GM10266 (cell line): ENCODE measurements at regions not wholly inside any gene's neighbourhood (a gene's known extent, or its start where the extent isn't known, plus 50 kb on each side); places are given as distances from the start of the nearest gene placed in this dataset.
"Not testable (repeated sequence)": the region's sequence is repeated elsewhere in the genome, so short reads cannot be mapped to it uniquely, and the experiment has no call there.

Source experiments
- DNase-seq: peaks from one replicate; pipeline ENCODE4 v3.0.0; 2012; ENCODE audit errors: extremely low spot score
- TF ChIP-seq, protein P1 (sequence below): IDR thresholded peaks from 2 replicates; pipeline ENCODE4 v1.5.1; 2012; ENCODE audit warnings: mild to moderate bottlenecking, low read depth; ENCODE audit not compliant: control insufficient read depth, insufficient read depth; ENCODE audit errors: missing control alignments

- peak; percentile 45 for DNase-seq
- TF ChIP-seq, protein P1, sequence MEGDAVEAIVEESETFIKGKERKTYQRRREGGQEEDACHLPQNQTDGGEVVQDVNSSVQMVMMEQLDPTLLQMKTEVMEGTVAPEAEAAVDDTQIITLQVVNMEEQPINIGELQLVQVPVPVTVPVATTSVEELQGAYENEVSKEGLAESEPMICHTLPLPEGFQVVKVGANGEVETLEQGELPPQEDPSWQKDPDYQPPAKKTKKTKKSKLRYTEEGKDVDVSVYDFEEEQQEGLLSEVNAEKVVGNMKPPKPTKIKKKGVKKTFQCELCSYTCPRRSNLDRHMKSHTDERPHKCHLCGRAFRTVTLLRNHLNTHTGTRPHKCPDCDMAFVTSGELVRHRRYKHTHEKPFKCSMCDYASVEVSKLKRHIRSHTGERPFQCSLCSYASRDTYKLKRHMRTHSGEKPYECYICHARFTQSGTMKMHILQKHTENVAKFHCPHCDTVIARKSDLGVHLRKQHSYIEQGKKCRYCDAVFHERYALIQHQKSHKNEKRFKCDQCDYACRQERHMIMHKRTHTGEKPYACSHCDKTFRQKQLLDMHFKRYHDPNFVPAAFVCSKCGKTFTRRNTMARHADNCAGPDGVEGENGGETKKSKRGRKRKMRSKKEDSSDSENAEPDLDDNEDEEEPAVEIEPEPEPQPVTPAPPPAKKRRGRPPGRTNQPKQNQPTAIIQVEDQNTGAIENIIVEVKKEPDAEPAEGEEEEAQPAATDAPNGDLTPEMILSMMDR, result no peak
Observed at GRCh38 chr6:134636186-134636799, 313.6 kb downstream of the ALDH8A1 start.

- DNase-seq, result no peak
- TF ChIP-seq, protein P1, result no peak
Observed at GRCh38 chr6:134634966-134635365, 314.9 kb downstream of the ALDH8A1 start.

DNA sequence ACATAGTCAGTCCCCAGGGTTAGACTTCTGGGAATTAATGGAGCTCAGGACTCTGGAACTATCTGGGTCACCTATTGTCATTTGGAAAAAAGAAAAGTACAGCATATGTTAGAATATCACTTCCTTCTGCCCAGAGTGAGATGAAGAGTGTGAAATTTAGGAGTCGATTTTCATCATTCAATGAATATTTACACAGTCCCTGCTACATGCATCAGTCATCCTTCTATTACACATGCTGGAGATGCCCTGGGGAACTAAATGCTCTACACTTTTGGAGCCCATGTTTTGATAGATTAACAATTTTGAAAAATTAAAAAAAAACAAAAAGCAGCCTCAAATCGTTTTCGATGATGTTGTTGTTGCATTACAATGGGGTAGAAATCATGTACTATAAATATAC lies 315.4 kb downstream of the ALDH8A1 start:
- TF ChIP-seq, protein P1, result no peak
- DNase-seq, result no peak

DNA sequence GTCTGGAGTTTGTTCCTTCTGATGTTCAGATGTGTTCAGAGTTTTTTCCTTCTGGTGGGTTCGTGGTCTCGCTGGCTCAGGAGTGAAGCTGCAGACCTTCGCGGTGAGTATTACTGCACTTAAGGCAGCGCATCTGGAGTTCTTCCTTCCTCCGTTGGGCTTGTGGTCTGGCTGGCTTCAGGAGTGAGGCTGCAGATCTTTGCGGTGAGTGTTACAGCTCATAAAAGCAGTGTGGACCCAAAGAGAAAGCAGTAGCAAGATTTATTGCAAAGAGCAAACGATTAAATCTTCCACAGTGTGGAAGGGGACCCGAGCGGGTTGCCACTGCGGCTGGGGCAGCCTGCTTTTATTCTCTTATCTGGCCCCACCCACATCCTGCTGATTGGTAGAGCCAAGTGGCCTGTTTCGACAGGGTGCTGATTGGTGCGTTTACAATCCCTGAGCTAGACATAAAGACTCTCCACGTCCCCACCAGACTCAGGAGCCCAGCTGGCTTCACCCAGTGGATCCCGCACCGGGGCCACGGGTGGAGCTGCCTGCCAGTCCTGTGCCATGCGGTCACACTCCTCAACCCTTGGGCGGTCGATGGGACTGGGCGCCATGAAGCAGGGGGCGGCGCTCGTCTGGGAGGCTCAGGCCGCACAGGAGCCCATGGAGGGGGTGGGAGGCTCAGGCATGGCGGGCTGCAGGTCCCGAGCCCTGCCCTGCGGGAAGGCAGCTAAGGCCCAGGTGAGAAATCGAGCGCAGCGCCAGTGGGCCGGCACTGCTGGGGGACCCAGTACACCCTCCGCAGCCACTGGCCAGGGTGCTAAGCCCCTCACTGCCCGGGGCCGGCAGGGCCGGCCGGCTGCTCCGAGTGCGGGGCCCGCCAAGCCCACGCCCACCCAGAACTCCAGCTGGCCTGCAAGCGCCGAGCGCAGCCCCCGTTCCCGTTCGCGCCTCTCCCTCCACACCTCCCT lies 315.3 kb upstream of the SGK1 start:
- DNase-seq, result not testable (repeated sequence)

DNA sequence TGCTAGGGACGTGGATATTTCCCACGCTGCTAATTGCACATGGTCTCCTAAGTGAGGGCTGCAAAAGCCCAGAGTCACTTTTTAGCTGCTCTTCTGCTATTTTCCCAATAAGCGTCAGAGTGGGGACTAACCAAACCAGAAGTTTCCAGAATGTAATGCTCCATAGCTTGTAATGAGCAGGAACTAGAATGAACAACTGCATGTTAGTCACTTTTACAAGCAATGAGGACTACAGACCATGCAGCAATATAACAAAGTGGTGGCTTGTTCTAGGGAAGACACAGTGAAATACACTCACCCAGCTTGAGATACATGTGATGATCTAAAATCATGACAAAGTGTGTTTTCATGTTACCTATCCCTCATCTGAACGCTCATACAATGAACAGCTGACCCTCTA lies 314.1 kb upstream of the SGK1 start:
- DNase-seq, result no peak
- TF ChIP-seq, protein P1, result no peak

GRCh38 chr6:134631398-134631924 lies 313.5 kb upstream of the SGK1 start:
- DNase-seq, result no peak
- TF ChIP-seq, protein P1, result no peak

DNA sequence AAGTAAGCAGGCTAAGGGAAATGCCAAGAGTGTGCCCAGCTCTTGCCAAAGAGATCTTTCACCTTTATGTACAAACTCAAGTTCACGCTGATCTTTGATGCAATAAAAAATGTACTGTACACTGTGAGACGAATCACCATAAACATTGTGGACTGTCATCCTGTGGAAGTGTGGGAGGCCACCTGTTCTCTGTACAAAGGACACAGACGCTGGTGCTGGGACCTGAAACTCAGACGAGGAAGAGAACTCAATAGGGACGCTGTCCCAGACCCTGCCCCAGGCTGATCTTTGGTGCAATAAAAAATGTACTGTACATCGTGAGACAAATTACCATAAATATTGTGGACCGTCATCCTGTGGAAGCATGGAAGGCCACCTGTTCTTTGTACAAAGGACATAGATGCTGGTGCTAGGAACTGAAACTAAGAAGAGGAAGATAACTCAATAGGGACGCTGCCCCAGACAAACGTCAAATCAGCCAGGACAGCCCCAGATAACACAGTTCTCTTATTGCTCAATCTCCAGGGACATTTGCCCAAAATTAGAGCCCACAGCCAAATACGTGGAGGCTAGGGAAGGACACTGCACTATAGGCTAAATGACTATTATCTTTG lies 312.7 kb upstream of the SGK1 start:
- no peak for DNase-seq
- TF ChIP-seq, protein P1, result no peak
